Fibroblast of pulmonary artery (primary cell): ENCODE measurements at regions not wholly inside any gene's neighbourhood (a gene's known extent, or its start where the extent isn't known, plus 50 kb on each side); places are given as distances from the start of the nearest gene placed in this dataset.

ENCODE experiments used
- DNase-seq: peaks from one replicate; pipeline ENCODE4 v3.0.0-alpha.2; 2010; ENCODE audit warnings: low read depth
- H3K4me3 ChIP-seq: replicated peaks from 2 replicates; pipeline ENCODE4 v1.5.1; 2011; ENCODE audit warnings: low read depth, mild to moderate bottlenecking, control low read depth, low read length, moderate library complexity
- CTCF ChIP-seq: IDR thresholded peaks from 2 replicates; pipeline ENCODE4 v1.5.1; 2011; ENCODE audit warnings: mild to moderate bottlenecking, control low read depth, low read length, inconsistent platforms; ENCODE audit errors: missing control alignments

- no peak overlapping the region for H3K4me3 ChIP-seq
- no peak for DNase-seq
- no peak for TF ChIP-seq CTCF
Observed at GRCh38 chr1:223052462-223052861, 90.6 kb downstream of the TLR5 start.

GRCh38 chr1:223052931-223053330 lies 90.1 kb downstream of the TLR5 start:
- H3K4me3 ChIP-seq = no peak overlapping the region
- no peak for TF ChIP-seq CTCF
- peak; percentile 7 for DNase-seq

GRCh38 chr1:223056802-223057201 lies 86.2 kb downstream of the TLR5 start:
- DNase-seq = no peak
- no peak for TF ChIP-seq CTCF
- no peak overlapping the region for H3K4me3 ChIP-seq

GRCh38 chr1:223057569-223058093 lies 85.4 kb downstream of the TLR5 start:
- no peak overlapping the region for H3K4me3 ChIP-seq
- DNase-seq = no peak
- no peak for TF ChIP-seq CTCF
